GM21447 (cell line): ENCODE measurements at regions not wholly inside any gene's neighbourhood (a gene's known extent, or its start where the extent isn't known, plus 50 kb on each side); places are given as distances from the start of the nearest gene placed in this dataset.

Source experiments
- ATAC-seq: cut with Tn5 transposase; IDR thresholded peaks from one replicate; pipeline ENCODE4 v1.9.1; 2021; ENCODE audit not compliant: unreplicated experiment

DNA sequence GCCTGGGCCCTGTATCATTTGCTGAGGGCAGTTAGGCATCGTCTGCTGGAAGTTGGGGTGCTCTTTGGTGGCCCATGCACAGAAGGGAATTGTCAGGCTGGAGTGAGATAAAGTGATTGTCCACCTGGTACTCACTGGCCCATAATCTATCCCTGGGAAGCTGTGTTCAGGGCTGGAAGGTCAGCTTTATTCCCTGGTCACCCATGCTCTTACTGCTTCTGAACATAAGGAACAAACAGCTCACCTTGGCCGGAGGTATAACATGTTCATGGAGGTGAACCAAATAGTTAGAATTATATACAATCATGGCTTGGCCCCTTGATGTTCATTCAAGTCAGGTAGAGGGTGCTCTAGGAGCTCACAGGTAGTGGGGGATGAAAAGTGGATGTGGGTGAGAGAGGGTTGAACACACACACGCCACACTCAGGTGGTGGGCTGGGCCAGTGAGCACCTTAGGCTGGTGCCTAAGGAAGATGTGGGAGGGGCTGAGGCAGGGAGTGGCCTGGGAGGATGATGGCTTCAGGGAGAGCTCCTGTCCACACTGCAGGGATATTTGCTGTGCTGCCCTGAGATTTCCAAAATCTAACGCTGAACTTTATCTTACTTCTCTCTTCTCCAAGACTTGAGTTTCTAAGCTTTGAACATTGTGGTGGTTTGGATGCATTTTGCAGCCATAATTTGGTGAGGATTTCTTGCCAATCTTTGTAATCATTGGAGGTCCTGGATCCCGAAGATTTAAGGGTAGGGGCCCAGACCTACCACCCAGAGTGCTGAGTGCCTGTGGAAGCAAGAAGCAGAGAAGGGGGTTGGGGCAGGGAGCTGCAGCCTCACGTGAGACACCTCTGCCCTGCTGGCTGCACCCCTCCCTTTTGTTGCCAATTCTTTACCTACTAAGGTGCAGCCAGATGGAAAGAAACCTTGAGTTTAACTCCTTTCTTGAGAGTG is 420.6 kb downstream of the ZNF536 start:
- no peak for ATAC-seq

DNA sequence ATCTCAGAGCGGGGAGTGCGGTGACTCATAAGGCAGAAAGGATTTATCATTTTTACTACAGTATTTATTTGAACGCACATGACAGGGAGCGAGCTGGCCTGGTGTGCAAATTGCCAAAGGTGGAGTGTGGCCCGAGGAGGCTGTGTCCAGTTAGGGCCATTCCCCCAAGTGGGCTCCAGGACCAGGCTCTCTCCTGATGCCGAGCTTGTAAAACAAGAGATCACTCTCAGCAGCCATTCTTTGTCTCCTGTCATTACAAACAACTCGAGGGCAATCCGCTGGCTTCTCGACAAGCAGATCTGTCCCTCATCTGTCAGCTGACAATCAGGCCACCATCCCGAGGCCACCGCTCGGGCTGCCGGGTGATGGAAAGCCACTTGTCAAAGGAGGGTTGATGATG is 418.9 kb downstream of the ZNF536 start:
- no peak for ATAC-seq

DNA sequence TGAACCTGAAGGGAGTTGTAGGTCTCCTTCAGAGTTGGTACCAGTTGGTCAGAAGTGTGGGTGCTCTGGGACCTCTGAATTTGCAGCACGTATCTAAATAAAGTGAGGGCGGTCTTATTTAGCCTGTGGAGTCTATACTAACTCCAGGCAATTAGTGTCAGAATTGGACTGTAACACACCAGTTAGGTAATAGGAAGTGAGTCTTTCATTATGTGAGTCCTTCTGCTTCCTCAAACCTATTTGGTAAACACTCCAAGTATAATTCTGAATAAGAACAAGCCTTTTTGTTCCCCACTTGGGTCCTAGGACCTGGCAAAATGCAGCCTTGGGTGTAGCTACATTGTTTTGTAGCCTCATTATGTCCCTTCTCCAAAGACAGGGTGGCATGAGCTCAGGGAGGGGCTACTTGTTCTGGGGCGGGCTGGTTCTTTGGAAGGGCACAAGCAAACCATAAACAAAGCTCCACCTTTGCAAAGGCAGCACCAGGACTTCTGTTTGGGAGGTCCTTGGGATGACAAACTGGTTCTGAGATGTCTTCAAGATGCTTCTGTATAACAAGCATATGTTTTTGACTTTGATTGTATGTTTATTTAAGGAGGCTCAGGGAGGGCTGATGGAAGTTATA is 418.0 kb downstream of the ZNF536 start:
- no peak for ATAC-seq

DNA sequence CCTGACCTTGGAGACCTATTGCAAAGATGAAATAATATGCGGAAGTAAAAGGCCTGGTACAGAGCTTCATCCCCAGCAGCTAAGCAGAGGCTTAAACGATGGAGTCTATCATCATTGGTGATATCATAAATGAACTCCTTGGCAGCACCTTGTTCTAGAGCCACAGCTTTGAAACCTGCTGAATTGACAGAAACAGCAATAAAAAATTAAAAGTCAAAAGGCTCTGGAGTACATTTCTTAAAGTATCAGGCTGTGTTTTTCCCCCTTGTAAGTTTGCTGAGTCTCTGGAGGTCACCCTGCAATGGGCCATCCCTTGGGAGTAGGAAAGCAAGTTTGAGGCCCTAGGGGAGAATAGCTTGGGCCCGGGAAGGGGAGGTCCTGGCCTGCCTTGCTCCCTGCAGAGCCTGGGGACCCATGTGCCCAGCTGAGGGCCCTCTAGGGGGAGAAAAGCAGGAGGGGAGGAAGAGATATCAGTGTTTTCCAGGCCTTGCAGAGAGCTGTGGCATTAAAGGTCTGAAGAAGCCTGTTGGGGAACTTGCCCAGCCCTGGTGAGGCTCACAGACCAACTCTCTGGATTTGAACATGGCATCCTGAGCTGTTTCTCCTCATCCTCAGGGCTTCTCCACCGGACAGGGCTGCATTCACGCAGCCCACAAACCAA is 416.1 kb downstream of the ZNF536 start:
- ATAC-seq: no peak

DNA sequence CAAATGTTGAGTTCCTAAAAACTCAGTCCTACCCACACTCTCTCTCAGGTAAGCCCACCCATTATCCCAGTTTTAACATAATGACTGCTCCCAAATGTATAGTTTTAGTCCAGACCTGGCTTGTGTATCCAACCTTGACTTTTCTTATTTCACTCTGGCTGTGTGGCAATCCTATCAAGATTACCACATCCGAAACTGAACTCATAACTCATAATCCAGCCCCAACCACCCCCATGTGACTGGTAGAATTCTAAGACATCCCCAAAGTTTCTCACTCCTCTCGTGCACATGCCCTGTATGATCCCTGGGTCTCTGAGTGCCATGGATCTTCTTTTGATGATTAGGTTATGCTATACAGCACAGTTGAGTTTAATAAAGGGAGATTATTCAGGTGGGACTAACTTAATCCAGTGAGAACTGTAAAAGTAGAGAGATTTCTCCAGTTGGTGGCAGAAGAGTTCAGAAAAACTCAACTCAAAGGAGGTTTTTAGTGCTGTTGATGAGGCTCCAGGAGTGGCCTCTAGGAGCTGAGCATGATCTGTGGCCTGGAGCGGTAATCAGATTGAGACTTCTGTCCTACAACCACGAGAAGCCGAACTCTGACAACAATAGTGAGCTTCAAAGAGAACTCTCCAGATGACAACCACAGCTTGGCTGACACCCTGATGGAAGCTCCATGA is 413.4 kb downstream of the ZNF536 start:
- ATAC-seq: no peak

DNA sequence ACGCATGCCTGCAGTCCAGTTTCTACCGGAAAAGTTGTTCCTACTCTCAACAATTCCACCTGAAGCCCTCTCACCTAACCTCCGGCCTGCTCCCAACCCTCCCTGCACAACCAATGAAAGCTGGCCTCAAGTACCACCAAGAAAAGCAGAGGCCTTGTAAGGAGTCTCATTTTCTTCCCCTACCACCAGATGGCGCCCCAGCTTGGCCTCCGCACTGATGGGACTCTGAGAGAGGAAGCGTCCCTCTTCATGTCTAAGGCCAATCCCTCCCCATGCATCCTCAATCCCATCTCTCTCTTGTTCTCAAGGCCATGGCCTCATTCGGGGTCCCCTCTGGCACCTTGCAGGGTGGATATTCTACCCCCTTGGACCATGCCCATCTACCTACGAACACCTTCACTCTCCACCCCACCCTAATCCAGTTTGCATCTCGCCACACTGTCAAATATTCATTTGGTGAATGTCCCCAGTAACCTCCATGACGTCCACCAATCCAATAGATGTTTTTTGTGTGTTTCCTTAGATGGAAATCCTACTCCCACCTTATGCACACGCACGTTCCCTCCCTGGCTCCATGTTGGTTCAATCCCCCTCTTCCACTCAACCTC is 412.8 kb downstream of the ZNF536 start:
- ATAC-seq: no peak

DNA sequence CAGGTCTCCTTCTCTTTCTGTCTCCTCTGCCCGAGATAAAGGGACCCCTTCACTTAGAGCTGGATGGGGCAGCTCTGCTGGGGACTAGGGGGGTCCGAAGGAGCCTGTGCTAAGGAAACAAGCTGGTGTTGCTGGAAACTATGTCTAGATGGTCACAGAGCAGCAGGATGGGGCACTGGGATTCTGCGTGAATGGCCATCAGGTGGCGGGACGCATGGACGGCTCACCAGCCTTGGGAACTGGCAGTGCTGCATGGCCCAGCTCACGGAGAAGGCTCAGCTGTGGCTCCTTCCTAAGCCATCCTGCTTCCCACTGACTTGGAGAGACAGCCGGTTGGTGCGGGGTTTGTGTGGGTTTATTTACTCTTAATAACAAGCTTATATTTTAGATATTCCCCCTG is 411.8 kb downstream of the ZNF536 start:
- ATAC-seq: no peak

DNA sequence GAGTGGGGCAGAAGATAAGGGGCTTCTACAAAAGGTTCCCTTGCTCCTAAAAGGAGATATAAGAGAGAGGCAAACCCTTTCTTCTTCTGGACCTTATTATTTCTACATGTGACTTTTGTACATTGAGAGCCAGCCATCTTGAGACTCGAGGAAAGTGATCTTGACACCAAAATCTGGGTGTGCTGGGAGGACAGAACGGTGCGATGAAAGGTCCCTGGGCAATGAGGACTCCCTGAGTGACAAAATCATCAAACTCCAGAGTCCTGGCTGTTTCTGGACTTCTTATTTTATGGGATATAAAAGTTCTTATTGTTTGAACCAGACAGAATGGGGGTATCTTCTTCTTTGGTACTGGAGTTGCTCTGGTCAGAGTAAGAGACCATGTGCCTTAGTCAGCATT is 411.0 kb downstream of the ZNF536 start:
- ATAC-seq: no peak

DNA sequence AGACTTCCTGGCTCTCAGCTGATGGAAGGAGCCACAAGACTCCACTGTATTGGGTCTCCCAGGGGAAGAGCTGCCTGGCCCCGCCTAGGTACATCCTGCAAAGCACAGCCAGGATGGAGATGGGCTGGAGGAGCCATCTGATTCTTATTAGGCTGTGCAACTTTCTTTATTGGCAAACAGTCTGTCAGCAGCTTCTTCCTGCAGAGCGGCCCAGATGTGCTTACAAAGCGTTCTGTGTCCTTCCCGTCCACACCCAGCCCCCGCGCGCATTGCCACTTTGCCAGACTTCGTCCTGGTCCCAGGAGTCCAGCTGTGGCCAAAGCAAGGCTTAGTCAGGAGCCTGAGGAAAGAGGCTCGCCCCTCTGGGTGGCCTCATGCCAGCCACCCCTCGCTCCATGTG is 409.3 kb downstream of the ZNF536 start:
- no peak for ATAC-seq

DNA sequence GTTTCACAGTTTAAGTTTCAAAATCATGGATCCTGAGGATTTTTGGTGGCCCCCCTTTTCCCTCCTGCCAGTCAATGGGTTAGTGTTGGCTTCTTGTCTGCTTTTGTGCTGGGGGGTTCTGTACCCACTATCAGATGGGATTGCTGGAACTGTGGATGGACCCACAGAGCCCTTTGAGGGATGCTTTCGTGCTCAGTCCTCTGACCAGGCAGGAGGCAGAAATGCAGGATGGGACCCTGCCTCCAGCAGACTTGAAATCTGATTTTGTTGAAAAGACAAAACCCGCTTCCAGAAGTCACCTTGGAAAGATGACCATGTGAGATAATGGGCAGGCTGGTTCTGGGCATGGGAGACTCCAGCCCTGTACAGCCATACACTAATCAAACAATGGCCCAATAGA is 408.9 kb downstream of the ZNF536 start:
- no peak for ATAC-seq

DNA sequence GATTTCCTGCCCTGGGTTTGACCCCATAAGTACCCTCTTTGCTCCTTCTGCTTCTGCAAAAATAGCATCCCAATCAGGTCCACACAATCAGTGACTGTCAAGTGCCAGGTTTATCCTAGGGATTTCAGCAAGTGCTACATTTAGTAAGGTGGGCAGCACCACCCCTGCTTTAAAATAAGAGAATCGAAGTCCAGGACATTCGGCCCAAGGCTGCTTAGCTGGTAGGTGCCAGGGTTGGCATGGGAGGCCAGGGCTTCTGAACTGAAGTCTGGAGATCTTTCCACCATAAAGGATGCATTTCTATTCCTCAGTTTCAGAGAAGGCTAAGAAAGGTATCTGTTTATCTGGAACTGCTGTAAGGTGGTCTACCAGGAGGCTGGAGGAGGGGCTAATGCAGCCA is 408.3 kb downstream of the ZNF536 start:
- no peak for ATAC-seq

DNA sequence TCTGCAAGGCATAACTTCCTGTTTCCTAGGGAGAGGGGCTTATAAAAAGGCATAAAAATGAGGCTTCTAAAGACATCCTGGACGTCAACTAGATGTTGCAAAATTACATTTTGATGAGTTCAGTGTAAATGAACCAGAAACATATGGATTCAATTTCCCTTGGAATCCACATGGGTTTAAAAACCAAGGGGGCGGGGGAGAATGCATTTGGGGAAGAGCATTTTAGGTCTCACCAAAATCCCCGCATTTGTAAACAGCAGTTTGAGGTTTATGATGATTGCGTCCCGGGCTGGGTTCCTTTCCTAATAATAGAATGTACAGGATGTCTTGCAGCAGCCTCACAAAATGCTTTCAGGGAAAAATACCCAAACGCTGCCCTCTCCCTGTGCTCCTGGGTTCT is 407.8 kb downstream of the ZNF536 start:
- no peak for ATAC-seq

DNA sequence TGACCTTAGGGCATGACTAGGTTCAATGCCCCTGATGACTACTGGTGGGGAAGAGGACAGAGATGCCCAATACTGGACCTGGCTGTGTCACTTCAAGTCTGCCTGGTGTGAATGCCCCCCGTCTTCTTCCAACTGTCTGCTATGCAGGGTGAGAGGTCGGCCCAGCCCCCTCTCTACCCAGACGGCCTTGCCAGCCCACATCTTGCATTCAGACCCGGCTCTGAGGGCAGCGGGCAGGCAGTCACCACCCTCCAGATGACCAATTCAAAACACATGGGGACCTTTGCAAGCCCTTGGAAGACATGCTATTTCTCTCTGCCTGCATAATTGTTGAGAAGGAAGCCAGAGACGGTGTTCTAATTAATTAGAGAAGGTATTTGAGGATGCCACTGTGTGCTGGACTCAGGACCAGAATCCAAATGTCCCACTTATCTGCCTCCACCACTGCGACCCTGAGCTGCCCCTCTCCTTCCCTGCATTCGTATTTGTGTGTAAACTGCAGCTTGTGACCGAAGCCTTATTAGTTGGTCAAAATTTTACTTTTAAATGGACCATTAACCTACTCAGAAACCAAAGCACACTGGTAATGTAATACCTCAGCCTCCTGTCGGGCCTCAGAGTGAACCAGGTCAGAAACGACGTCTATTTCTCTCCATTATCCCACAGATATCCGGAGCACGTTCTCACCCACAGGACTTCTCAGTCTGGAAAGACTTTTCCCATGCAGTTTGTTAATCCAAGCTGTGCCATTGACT is 407.0 kb downstream of the ZNF536 start:
- no peak for ATAC-seq

DNA sequence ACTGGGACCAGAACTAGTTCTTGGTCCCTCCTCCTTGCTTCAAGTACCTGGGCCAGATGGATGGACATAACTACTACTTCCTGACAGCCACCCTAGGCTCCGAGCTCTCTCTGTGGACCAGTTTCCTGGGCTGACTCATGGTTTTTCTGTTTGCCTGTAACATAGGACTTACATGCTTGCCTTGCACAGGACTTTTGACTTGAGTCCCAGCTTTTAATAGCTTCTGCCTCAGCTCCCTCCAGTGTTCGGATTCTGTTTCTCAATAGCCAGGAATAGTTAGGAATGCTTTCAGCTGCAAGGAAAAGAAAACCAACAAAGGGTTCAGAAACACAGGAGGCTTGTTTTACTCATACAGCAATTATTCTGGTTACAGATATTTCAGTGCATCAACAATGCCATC is 405.9 kb downstream of the ZNF536 start:
- no peak for ATAC-seq

DNA sequence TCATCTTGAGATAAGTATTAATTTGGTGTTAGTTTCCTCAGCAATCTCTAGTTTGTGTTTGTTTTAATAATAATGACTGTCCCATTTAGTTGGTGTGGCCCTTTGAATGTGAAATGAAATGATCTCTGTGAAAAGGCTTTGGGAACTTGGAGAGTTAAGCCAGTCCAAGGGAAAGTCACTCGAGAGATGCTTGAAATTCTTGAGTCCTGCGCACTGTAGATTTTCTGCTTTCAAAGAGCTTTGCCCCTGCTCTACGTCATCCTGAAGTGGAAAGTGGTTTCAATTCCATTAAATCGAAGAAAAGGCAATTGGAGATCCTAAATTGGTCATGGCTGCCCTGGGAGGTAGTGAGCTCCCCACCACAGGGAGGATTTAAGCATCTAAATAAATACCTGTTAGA is 403.8 kb downstream of the ZNF536 start:
- no peak for ATAC-seq

DNA sequence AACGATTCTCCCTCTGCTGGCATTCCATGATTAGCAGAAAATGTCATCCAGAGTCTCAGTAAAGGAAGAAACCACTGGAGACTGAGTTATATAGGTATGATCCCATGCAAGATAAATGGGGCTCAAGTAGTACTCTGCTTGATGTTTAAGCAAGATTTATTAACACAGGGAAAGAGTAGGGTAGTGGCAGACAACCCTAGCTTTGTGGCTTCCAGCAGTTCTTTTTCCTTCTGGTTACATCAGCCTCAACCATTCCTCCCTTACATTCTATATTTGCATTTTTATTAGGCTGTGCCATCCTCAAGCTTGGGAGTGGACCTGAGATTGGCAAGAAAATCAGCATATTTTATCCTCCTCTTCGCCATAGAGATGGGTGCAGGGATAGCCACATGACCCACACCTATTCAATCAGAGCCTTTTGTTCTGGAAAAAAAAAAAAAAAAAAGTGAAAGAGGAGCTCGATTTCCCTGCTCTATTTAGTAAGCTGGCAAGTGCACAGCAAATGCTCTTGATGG is 402.1 kb downstream of the ZNF536 start:
- no peak for ATAC-seq

DNA sequence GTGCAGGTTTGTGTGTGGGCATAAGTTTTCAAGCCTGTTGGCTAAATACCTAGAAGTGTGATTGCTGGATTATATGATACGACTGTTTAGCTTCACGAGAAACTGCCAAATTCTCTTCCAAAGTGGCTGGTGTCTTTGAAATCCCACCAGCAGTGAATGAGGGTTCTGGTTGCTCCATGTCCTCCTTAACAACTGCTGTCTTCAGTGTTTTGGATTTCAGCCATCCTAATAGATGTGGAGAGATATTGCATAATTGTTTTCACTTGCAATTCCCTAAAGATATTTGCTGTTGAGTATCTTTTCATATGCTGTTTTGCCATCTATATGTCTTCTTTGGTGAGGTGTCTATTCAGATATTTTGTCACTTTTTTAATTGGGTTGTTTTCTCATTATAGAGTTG is 390.5 kb downstream of the ZNF536 start:
- ATAC-seq: no peak

DNA sequence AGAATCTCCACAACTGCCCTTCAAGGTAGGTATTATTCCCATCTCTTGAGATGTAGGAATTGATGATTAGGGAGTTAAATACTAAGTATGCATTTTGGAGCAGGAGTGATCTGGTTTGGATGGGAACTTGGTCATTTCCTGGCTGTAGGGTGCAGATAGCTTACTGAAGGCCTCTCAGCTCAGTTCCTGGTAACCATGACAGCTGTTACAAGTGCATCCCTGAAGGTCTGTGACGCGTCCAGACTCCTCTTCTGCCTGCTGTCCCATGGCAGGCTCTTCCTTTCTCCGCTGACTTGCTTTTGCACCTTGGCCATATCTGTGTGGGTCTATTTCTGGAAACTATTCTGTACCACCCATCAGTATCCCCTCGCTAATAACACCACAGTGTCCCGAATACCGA is 387.8 kb downstream of the ZNF536 start:
- no peak for ATAC-seq

DNA sequence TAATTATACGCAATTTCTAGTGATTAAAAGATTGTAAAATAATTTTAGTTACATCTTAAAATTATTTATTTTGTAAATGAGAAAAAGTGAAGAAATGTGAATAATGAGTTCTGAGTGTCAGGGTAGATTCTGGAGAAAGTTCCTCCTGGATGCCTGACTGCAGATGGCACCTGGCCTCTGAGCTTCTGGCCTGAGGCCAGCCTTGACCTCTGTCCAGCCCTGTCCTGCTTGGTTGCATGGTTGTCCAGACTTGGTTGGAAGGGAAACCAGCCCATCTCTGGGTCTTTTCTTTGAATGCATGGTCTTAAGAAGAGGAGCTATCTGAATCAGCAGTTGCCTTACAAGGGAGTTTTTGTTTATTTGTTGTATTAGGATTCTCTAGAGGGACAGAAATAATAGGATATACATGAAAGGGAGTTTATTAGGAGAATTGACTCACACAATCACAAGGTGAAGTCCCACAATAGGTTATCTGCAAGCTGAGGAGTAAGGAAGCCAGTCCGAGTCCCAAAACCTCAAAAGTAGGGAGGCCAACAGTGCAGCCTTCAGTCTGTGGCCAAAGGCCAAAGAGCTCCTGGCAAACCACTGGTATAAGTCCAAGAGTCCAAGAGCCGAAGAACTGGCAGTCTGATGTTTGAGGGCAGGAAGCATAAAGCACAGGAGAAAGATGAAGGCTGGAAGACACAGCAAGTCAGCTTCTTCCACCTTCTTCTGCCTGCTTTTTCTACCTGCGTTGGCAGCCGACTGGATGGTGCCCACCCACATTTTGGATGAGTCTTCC is 385.8 kb downstream of the ZNF536 start:
- ATAC-seq: no peak
